ENCODE measurements at regions not wholly inside any gene's neighbourhood (a gene's known extent, or its start where the extent isn't known, plus 50 kb on each side); places are given as distances from the start of the nearest gene placed in this dataset.

DNA sequence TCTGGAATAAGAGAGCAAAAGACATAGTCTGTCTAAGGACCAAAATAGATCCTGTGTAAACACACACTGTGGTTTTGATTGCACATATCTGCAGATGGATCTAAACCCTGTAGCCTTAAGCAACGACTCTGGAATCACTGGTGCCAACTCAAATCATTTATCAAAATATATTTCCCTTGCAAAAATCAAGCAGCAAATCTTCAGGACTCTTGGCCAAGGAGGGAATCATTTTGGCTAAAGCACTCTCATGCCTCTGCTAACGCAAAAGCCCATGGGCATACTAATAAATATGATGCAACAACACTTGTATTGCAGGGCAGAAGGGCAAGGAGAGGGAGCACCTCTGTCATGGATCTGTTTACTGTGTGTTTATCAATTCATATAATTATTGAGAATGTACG, 155.4 kb upstream of the DUSP10 start:
- no peaks in the 10 kb centered on the region for H3K27me3 ChIP-seq (ENCODE audit: insufficient read depth, low read length, poor library complexity)
- no peak overlapping the region for H3K4me3 ChIP-seq (ENCODE audit: low read depth in 1 of 2, low read length in 2 of 2)
- no peak overlapping the region for H3K4me2 ChIP-seq (ENCODE audit: insufficient read depth, low read length)
- H3K27ac ChIP-seq (ENCODE audit: low read length), result no peak overlapping the region
- ATAC-seq (ENCODE audit: insufficient read depth, low read depth) (no peak), DNase-seq (no peak)
- H2AFZ ChIP-seq (ENCODE audit: low read depth, low read length), result no peak overlapping the region
- no peak overlapping the region for H3K9ac ChIP-seq (ENCODE audit: low read depth, low read length)
- H4K20me1 ChIP-seq (ENCODE audit: insufficient read depth, low read length), result no peaks in the 10 kb centered on the region
- no peaks in the 10 kb centered on the region for H3K4me1 ChIP-seq (ENCODE audit: insufficient read depth, low read length)
- H3K36me3 ChIP-seq (ENCODE audit: insufficient read depth, low read length), result no peaks in the 10 kb centered on the region
- H3K9me3 ChIP-seq (ENCODE audit: insufficient read depth, low read length, severe bottlenecking), result no peaks in the 10 kb centered on the region
- no peak for TF ChIP-seq EZH2 (IDR thresholded peaks at IDR 0.05; ENCODE audit: borderline replicate concordance, low read depth, low read length, severe bottlenecking)
- no peaks in the 10 kb centered on the region for H3K79me2 ChIP-seq (ENCODE audit: insufficient read depth, low read length)

DNA sequence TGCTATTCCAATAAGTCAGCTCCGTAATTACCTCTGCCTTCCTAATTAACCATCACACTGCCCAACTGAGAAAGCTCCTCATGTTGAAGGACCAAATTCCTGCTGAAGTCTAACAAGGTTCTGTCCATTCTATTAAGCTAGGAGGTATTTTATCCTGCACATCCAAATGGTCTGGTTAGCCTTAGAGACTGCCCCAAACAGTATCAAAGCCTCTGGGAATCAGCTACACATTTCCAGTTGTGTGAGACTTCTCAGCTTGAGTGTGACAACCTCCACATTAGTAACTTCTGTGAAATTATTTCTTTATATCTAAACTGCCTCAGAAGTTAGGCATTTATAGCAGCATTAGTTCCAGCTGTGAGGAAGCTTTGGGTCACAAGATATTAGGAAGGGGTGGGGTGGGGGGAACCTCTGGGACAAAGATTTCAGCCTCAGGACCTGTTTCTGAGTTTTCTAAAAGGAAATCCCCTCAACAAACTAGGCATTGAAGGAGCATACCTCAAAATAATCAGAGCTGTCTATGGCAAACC, 150.5 kb upstream of the DUSP10 start:
- DNase-seq, result no peak
- Histone ChIP-seq H2AFZ (ENCODE audit: low read depth, low read length) (no peak overlapping the region), H3K9ac (ENCODE audit: low read depth, low read length) (no peak overlapping the region), H3K9me3 (ENCODE audit: insufficient read depth, low read length, severe bottlenecking) (no peaks in the 10 kb centered on the region), H3K4me3 (ENCODE audit: low read depth in 1 of 2, low read length in 2 of 2) (no peak overlapping the region), H3K79me2 (ENCODE audit: insufficient read depth, low read length) (no peaks in the 10 kb centered on the region), H3K27ac (ENCODE audit: low read length) (no peak overlapping the region), H3K36me3 (ENCODE audit: insufficient read depth, low read length) (no peaks in the 10 kb centered on the region), H4K20me1 (ENCODE audit: insufficient read depth, low read length) (no peaks in the 10 kb centered on the region), H3K4me2 (ENCODE audit: insufficient read depth, low read length) (no peak overlapping the region), H3K4me1 (ENCODE audit: insufficient read depth, low read length) (no peaks in the 10 kb centered on the region), H3K27me3 (ENCODE audit: insufficient read depth, low read length, poor library complexity) (no peaks in the 10 kb centered on the region)
- TF ChIP-seq EZH2 (IDR thresholded peaks at IDR 0.05; ENCODE audit: borderline replicate concordance, low read depth, low read length, severe bottlenecking), result no peak
- TF ChIP-seq, protein P1, sequence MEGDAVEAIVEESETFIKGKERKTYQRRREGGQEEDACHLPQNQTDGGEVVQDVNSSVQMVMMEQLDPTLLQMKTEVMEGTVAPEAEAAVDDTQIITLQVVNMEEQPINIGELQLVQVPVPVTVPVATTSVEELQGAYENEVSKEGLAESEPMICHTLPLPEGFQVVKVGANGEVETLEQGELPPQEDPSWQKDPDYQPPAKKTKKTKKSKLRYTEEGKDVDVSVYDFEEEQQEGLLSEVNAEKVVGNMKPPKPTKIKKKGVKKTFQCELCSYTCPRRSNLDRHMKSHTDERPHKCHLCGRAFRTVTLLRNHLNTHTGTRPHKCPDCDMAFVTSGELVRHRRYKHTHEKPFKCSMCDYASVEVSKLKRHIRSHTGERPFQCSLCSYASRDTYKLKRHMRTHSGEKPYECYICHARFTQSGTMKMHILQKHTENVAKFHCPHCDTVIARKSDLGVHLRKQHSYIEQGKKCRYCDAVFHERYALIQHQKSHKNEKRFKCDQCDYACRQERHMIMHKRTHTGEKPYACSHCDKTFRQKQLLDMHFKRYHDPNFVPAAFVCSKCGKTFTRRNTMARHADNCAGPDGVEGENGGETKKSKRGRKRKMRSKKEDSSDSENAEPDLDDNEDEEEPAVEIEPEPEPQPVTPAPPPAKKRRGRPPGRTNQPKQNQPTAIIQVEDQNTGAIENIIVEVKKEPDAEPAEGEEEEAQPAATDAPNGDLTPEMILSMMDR (IDR thresholded peaks at IDR 0.05; ENCODE audit: borderline replicate concordance, extremely low read depth, low read length, poor library complexity, severe bottlenecking), result no peak
- ATAC-seq (ENCODE audit: insufficient read depth, low read depth), result no peak

DNA sequence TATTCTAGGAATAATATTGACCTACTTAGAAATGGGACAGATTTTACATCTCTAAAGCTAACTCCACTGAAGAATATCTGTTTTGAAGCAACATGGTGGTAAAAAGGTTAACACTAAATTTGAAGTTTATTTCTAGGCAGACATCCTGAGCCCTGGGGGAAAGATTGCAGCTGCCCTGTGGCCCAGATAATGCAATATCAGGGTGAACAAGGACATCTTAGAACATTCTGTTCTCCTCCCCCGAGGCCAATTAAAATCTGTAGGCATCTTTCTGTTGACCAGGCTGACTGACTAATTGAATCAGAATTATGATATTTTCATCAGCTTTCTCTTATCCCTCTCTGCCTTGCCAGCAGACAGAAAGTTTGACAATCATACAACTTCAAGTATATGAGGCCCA, 149.8 kb upstream of the DUSP10 start:
- H3K4me2 ChIP-seq (ENCODE audit: insufficient read depth, low read length), result no peak overlapping the region
- no peaks in the 10 kb centered on the region for H3K27me3 ChIP-seq (ENCODE audit: insufficient read depth, low read length, poor library complexity)
- no peaks in the 10 kb centered on the region for H3K9me3 ChIP-seq (ENCODE audit: insufficient read depth, low read length, severe bottlenecking)
- no peaks in the 10 kb centered on the region for H3K4me1 ChIP-seq (ENCODE audit: insufficient read depth, low read length)
- H2AFZ ChIP-seq (ENCODE audit: low read depth, low read length), result no peak overlapping the region
- no peak for TF ChIP-seq EZH2 (IDR thresholded peaks at IDR 0.05; ENCODE audit: borderline replicate concordance, low read depth, low read length, severe bottlenecking)
- no peak overlapping the region for H3K9ac ChIP-seq (ENCODE audit: low read depth, low read length)
- no peak overlapping the region for H3K27ac ChIP-seq (ENCODE audit: low read length)
- ATAC-seq (ENCODE audit: insufficient read depth, low read depth) (no peak), DNase-seq (no peak)
- H3K4me3 ChIP-seq (ENCODE audit: low read depth in 1 of 2, low read length in 2 of 2), result no peak overlapping the region
- H3K36me3 ChIP-seq (ENCODE audit: insufficient read depth, low read length), result no peaks in the 10 kb centered on the region
- H3K79me2 ChIP-seq (ENCODE audit: insufficient read depth, low read length), result no peaks in the 10 kb centered on the region
- H4K20me1 ChIP-seq (ENCODE audit: insufficient read depth, low read length), result no peaks in the 10 kb centered on the region

DNA sequence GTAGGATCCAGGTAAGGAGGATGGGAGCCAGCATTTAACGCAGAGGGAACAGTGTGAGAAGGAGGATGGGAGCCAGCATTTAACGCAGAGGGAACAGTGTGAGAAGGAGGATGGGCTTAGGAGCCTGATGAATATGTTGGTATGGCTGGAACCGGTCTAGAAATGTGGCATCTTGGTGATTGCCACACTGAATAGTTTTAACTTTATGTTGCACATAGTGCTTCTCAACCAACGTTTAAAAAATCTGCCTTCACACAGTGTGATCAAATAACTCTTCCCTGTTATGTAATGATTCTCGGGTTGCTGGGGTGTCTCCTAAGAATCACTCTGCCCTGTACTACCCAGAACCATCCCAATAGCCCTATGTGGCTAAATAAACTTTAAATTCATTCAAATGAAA, 146.9 kb upstream of the DUSP10 start:
- no peak for DNase-seq
- H3K4me1 ChIP-seq (ENCODE audit: insufficient read depth, low read length), result no peaks in the 10 kb centered on the region
- H3K9ac ChIP-seq (ENCODE audit: low read depth, low read length), result no peak overlapping the region

More for the DNA sequence above, 146.9 kb upstream of the DUSP10 start:
- no peak for TF ChIP-seq EZH2 (IDR thresholded peaks at IDR 0.05; ENCODE audit: borderline replicate concordance, low read depth, low read length, severe bottlenecking)
- TF ChIP-seq, protein P1 (IDR thresholded peaks at IDR 0.05; ENCODE audit: borderline replicate concordance, extremely low read depth, low read length, poor library complexity, severe bottlenecking), result no peak
- H4K20me1 ChIP-seq (ENCODE audit: insufficient read depth, low read length), result no peaks in the 10 kb centered on the region
- no peak overlapping the region for H3K27ac ChIP-seq (ENCODE audit: low read length)
- H3K4me2 ChIP-seq (ENCODE audit: insufficient read depth, low read length), result no peak overlapping the region
- H2AFZ ChIP-seq (ENCODE audit: low read depth, low read length), result no peak overlapping the region
- ATAC-seq (ENCODE audit: insufficient read depth, low read depth), result no peak
- no peaks in the 10 kb centered on the region for H3K79me2 ChIP-seq (ENCODE audit: insufficient read depth, low read length)
- H3K9me3 ChIP-seq (ENCODE audit: insufficient read depth, low read length, severe bottlenecking), result no peaks in the 10 kb centered on the region
- H3K36me3 ChIP-seq (ENCODE audit: insufficient read depth, low read length), result no peaks in the 10 kb centered on the region
- H3K27me3 ChIP-seq (ENCODE audit: insufficient read depth, low read length, poor library complexity), result no peaks in the 10 kb centered on the region
- no peak overlapping the region for H3K4me3 ChIP-seq (ENCODE audit: low read depth in 1 of 2, low read length in 2 of 2)

Measured in DND-41 (cell line).